Adrenal gland (tissue), 5 donors: ENCODE measurements at regions not wholly inside any gene's neighbourhood (a gene's known extent, or its start where the extent isn't known, plus 50 kb on each side); places are given as distances from the start of the nearest gene placed in this dataset.

ENCODE experiments used
- CTCF ChIP-seq, 6 experiments: fragments of 450-650 bp in 4 of 6; fragments of 200-600 bp in 2 of 6; sonication (generic) in 1 of 6; IDR thresholded peaks; 1 replicate in 5 of 6; 2 replicates in 1 of 6; pipeline versions ENCODE4 v1.5.1 to v1.8.0; 2016 to 2021; ENCODE audit warnings: antibody characterized with exemption in 6 of 6, mild to moderate bottlenecking in 2 of 6, moderate library complexity in 1 of 6
- POLR2A ChIP-seq, 2 donors: fragments of 450-650 bp; IDR thresholded peaks; one replicate each; pipeline ENCODE4 v1.6.1; 2017; ENCODE audit warnings: antibody characterized with exemption in 2 of 2, mild to moderate bottlenecking in 2 of 2, moderate library complexity in 1 of 2
- donor health status: DM: no; HTN: no; CAD: no.

- TF ChIP-seq CTCF (IDR thresholded peaks at IDR 0.05) (peak in 2 of 6 experiments; percentile 9 to 17), POLR2A (IDR thresholded peaks at IDR 0.05) (no peak)
Observed at GRCh38 chr5:120817044-120817985, 353.2 kb downstream of the PRR16 start.
